ENCODE measurements at regions not wholly inside any gene's neighbourhood (a gene's known extent, or its start where the extent isn't known, plus 50 kb on each side); places are given as distances from the start of the nearest gene placed in this dataset.

- DNase-seq = no peak
Observed at GRCh38 chr1:240667351-240667750, 55.4 kb upstream of the GREM2 start.

GRCh38 chr1:240666568-240667198 lies 54.7 kb upstream of the GREM2 start:
- DNase-seq = no peak

GRCh38 chr1:240663169-240663879 lies 51.4 kb upstream of the GREM2 start:
- DNase-seq = no peak
